Inferior parietal cortex (tissue), 1 donor: ENCODE measurements at regions not wholly inside any gene's neighbourhood (a gene's known extent, or its start where the extent isn't known, plus 50 kb on each side); places are given as distances from the start of the nearest gene placed in this dataset.

Experiments
- DNase-seq: peaks from one replicate; pipeline ENCODE4 v3.0.0-alpha.2; 2016; ENCODE audit errors: extremely low spot score

DNA sequence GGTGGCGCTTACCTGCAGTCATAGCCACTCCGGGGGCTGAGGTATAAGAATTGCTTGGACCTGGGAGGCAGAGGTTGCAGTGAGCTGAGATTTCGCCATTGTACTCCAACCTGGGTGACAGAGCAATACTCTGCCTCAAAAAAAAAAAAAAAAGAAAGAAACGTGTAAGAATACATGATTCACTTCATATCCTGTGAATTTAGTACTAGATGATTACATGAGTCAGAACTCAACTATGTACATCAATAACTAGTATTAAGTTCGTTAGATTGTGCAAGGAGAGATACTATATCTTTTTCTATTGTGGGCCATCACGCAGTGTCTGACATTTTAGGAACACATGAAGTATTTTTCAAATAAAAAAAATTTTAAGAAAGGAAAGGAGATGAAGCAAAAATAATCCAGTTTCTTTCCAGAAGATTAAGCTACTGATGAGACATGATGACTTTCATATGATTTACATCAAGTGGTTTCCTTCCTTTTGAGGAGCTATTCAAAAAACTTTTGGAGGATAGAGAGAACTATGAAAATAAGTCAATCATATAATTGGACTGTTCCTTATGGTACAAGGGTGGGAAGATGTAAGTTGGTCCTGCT, 64.7 kb upstream of the EXOC1L start:
- no peak for DNase-seq

DNA sequence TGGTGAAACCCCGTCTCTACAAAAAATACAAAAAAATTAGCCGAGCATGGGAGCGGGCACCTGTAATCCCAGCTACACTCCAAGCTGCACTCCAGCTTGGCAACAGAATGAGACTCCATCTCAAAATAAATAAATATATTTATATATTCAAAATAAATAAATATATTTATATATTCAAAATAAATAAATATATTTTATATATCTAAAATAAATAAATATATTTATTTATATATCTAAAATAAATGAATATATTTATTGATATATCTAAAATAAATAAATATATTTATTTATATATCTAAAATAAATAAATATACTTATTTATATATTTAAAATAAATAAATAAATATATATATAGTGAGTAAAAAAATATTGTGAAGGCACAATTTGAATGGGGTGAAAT, 63.4 kb upstream of the EXOC1L start:
- DNase-seq = no peak

DNA sequence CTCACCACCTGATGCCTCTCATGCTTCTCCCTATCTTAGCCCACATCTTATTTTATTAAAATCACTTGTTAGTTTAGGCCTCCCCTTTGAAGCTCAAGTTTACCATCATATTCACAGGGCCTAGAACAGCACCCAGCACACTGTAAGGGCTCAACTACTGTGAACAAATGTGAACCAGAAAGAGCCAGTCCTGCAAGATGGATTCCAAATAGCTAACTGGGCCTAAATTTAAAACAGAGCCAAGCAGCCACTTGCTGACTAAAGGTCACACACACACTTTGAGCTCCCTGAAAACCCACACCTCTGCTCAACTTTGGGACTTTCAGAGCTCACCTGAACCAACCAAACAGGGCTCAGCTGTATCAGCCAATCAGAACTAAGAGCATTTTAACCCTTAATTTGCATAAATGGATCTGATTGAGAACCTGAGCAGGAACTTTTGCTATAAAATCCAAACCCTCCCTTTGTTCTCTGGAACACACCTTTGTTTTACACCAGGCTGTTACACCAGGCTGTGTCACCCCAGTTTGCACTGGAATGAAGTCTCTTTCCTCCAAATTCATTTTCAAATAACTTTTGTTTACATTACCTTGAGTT, 62.1 kb upstream of the EXOC1L start:
- DNase-seq = no peak

DNA sequence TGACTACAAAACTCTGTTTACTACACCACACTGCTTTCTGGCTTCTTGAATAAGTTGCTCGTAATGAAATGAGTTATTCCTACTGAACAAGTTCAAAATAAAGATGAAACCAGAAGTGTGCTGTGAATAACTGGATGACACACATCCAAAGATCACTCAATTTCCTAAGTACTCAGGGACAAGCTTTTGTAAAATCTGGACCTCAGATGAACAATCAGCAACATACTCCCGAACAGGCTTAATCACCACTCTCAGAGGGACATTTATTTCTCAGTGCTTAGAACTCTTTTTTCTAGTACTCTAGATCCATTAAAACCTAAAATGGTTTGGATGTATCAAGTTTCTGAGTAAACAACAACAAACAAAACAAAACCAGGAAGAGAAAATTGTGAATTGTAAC, 61.5 kb upstream of the EXOC1L start:
- DNase-seq = no peak

DNA sequence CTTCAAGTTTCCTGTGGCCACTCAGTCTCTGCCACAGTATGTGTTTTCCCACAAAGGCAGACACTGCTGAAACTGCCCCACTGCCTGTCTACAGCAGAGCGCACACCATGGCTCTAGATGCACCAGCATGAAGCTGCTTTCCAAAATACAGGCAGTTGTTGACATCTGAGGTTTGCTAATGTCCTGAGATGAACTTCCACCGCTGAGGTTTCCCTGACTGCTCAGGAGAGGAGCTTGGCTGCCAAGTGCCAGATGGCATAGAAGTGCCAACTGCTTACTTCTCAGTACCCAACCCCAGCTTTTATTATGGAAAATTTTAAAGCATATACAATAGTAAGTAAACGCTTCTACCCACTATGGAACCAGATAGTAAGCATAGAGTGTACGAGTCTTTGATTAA, 61.0 kb upstream of the EXOC1L start:
- DNase-seq = no peak

DNA sequence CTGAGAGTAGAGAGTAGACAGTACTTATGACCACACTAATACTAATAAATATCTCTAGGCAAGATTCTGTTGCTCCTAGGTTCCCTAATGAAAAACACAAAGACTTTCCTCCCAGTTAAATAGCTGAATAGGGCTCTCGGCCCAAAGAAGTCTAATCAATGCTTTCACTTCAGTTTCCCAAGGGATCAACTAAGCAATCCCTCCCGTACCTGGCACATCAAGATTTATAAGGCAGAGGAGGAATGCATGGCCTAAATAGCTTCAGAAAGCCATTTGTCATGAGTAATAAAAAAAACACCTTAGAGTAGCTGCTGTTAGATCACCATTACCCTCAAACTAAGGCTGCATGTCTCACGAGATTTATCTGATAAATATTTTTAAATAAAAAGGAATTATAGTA, 56.8 kb upstream of the EXOC1L start:
- DNase-seq = no peak

DNA sequence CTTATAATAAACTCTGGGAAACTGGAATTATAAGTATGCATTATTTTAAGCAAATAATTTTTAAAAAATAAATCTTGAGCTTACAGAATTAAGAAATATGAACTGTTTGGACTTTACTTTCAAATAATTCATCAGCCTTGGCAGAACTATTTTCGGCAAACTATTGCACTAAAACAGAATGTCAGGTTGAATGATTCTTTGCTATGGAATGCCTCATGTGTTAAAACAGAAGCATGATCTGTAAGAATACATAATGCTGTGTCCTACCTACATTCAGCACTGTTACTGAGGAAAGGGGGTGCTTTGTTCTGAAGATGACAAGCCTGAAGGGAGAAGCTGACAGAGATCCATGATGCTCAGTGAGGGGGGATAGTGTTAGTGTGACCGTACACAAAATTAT, 55.6 kb upstream of the EXOC1L start:
- no peak for DNase-seq

DNA sequence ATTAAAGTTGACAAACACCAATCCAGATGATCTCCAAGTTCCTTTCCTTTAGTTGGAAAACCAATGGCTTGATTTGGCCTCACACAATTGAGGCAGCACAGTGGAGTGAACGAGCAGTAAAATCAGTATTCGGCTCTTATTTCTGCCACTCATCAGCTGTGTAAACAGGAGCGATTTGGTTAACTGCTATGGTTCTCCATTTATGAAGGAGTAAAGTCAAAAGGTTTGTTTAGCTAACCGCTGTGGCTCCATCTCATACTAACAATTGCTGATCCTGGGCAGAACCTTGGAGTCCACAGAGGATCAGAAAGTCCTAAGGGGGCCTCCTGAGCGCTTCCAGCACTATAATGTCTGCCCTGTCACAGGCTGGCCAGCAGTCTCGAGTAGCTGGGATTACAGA, 54.5 kb upstream of the EXOC1L start:
- no peak for DNase-seq

DNA sequence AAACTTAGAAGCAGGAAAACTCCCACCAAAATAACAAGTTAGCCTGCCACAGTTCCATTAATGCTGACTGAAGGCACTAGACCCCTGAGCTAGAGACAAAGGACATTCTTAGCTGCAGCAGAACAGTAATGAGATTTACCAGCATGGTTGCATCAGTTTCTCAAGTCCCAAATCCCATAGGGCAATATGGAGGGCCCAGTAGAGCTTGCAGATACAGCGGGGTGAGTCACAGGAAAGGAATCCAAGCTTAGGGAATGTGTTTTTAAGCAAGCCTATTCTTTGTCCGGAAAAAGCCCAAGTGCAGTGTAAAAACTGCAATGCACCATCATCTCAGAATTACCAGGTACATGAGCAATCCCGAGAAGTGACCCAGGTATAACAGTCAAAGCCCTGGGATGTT, 51.3 kb upstream of the EXOC1L start:
- DNase-seq = no peak
